Glomerular endothelial cell (primary cell): ENCODE measurements at regions not wholly inside any gene's neighbourhood (a gene's known extent, or its start where the extent isn't known, plus 50 kb on each side); places are given as distances from the start of the nearest gene placed in this dataset.

Experiments used
- DNase-seq: peaks from one replicate; pipeline ENCODE4 v3.0.0-alpha.2; 2011; ENCODE audit warnings: low read depth, low spot score; ENCODE audit errors: extremely low read depth

DNA sequence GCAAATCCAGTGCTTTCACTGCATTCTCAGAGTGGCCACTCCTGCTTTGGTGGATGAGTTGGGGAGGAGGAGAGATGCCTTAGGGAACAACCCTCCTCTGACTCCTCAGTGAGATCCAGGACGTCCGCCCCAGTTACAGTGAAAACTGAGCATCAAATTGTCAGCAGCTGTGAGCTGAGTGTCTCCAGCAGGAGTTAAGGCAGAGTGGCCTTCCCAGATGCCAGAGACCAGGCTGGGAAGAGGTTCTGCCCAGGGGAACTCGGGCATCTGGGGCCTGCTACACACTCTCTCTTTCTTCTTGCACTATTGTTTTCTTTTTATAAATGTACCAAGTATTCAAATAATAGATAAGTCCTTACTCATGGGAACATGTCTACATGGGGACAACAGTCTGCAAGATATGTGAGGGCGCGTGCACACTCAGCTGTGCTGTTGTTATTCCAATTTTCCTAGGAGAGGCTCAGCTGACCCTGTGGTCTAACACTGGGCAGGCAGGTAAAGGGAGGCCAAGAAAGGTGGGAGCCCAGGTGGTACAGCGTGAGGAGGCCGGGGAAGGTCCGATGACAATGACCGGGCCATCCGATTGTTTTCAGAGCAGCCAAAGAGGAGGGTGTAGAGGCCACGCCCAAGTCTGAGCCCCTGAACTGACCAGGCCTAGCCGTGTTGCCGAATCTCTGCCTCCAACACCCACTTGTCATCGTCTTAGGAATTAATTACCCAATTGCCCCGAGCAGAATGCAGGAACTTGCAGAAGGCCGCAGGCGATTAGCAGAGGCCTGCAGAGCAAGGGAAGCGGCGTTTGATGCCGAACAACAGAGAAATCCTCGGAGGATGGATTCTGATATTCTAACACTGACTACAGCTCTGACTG is 166.9 kb downstream of the ANAPC1 start:
- no peak for DNase-seq
